Bronchial epithelial cell (primary cell): ENCODE measurements at regions not wholly inside any gene's neighbourhood (a gene's known extent, or its start where the extent isn't known, plus 50 kb on each side); places are given as distances from the start of the nearest gene placed in this dataset.

Experiments
- DNase-seq: peaks from one replicate; pipeline ENCODE4 v3.0.0-alpha.2; 2010; ENCODE audit warnings: low read depth
- FAIRE-seq: peaks from 2 replicates; lab custom pipeline; 2011; peaks lifted over from hg19 to GRCh38; lab: Jason Lieb, UNC
- H3K27me3 ChIP-seq: 2 replicates; pipeline ENCODE4 v1.5.1; 2011; ENCODE audit warnings: low read length; ENCODE audit not compliant: control insufficient read depth, insufficient read depth
- H3K36me3 ChIP-seq: 2 replicates; pipeline ENCODE4 v1.5.1; 2011; ENCODE audit warnings: low read length; ENCODE audit not compliant: control insufficient read depth, insufficient read depth
- H3K4me3 ChIP-seq: 2 replicates; pipeline ENCODE4 v1.5.1; 2011; ENCODE audit warnings: mild to moderate bottlenecking, low read depth, low read length, control low read depth
- CTCF ChIP-seq: IDR thresholded peaks from 2 replicates; pipeline ENCODE4 v1.5.1; 2011; ENCODE audit warnings: mild to moderate bottlenecking, moderate library complexity, low read length, control low read depth, inconsistent platforms; ENCODE audit not compliant: insufficient read depth, severe bottlenecking

GRCh38 chr15:70303981-70304380 is 206.3 kb upstream of the TLE3 start:
- FAIRE-seq: no peak
- no peak overlapping the region for H3K4me3 ChIP-seq
- no peaks in the 10 kb centered on the region for H3K36me3 ChIP-seq
- DNase-seq: no peak
- H3K27me3 ChIP-seq: no peaks in the 10 kb centered on the region
- TF ChIP-seq CTCF: no peak

- Histone ChIP-seq H3K36me3 (no peaks in the 10 kb centered on the region), H3K4me3 (no peak overlapping the region), H3K27me3 (no peaks in the 10 kb centered on the region)
- no peak for DNase-seq
- FAIRE-seq: no peak
- no peak for TF ChIP-seq CTCF
These were observed 204.6 kb upstream of the TLE3 start for GRCh38 chr15:70302360-70302759.

- Histone ChIP-seq H3K27me3 (no peaks in the 10 kb centered on the region), H3K36me3 (no peaks in the 10 kb centered on the region), H3K4me3 (no peak overlapping the region)
- no peak for FAIRE-seq
- no peak for TF ChIP-seq CTCF
- no peak for DNase-seq
These were observed 203.7 kb upstream of the TLE3 start for GRCh38 chr15:70301396-70301795.

- TF ChIP-seq CTCF: no peak
- FAIRE-seq (no peak), DNase-seq (no peak)
- no peaks in the 10 kb centered on the region for H3K36me3 ChIP-seq
- H3K27me3 ChIP-seq: no peaks in the 10 kb centered on the region
- H3K4me3 ChIP-seq: no peak overlapping the region
These were observed 202.5 kb upstream of the TLE3 start for GRCh38 chr15:70299931-70300869.

GRCh38 chr15:70297465-70298058 is 199.8 kb upstream of the TLE3 start:
- no peak for FAIRE-seq
- no peak for TF ChIP-seq CTCF
- Histone ChIP-seq H3K4me3 (no peak overlapping the region), H3K36me3 (no peaks in the 10 kb centered on the region), H3K27me3 (no peaks in the 10 kb centered on the region)
- no peak for DNase-seq
